ENCODE measurements at regions not wholly inside any gene's neighbourhood (a gene's known extent, or its start where the extent isn't known, plus 50 kb on each side); places are given as distances from the start of the nearest gene placed in this dataset.

- H3K9me3 ChIP-seq (ENCODE audit: control insufficient read depth in 3 of 3, low read length in 3 of 3), result no peaks in the 10 kb centered on the region
- H3K27me3 ChIP-seq (ENCODE audit: control insufficient read depth in 3 of 3, insufficient read depth in 3 of 3, low read length in 3 of 3), result no peaks in the 10 kb centered on the region
- no peaks in the 10 kb centered on the region for H3K4me1 ChIP-seq (ENCODE audit: control insufficient read depth in 3 of 3, insufficient read depth in 3 of 3, low read length in 3 of 3)
- H3K4me3 ChIP-seq (ENCODE audit: low read length in 3 of 3), result no peak overlapping the region
- no peaks in the 10 kb centered on the region for H3K36me3 ChIP-seq (ENCODE audit: control insufficient read depth in 3 of 3, insufficient read depth in 3 of 3, low read length in 3 of 3)
- no peak overlapping the region for H3K9ac ChIP-seq (ENCODE audit: low read depth in 1 of 3, low read length in 3 of 3)
- no peak overlapping the region for H3K27ac ChIP-seq (ENCODE audit: low read depth, low read length)
These were observed 239.4 kb downstream of the C12orf75 start for GRCh38 chr12:105569886-105570285.

- no peaks in the 10 kb centered on the region for H3K9me3 ChIP-seq (ENCODE audit: control insufficient read depth in 3 of 3, low read length in 3 of 3)
- no peaks in the 10 kb centered on the region for H3K27me3 ChIP-seq (ENCODE audit: control insufficient read depth in 3 of 3, insufficient read depth in 3 of 3, low read length in 3 of 3)
- no peak overlapping the region for H3K27ac ChIP-seq (ENCODE audit: low read depth, low read length)
- H3K4me3 ChIP-seq (ENCODE audit: low read length in 3 of 3), result no peak overlapping the region
- H3K9ac ChIP-seq (ENCODE audit: low read depth in 1 of 3, low read length in 3 of 3), result no peak overlapping the region
- no peaks in the 10 kb centered on the region for H3K4me1 ChIP-seq (ENCODE audit: control insufficient read depth in 3 of 3, insufficient read depth in 3 of 3, low read length in 3 of 3)
- no peaks in the 10 kb centered on the region for H3K36me3 ChIP-seq (ENCODE audit: control insufficient read depth in 3 of 3, insufficient read depth in 3 of 3, low read length in 3 of 3)
These were observed 240.5 kb downstream of the C12orf75 start for GRCh38 chr12:105570944-105571343.

GRCh38 chr12:105573574-105573973 is 243.1 kb downstream of the C12orf75 start:
- Histone ChIP-seq H3K9me3 (ENCODE audit: control insufficient read depth in 3 of 3, low read length in 3 of 3) (no peaks in the 10 kb centered on the region), H3K27me3 (ENCODE audit: control insufficient read depth in 3 of 3, insufficient read depth in 3 of 3, low read length in 3 of 3) (no peaks in the 10 kb centered on the region), H3K4me1 (ENCODE audit: control insufficient read depth in 3 of 3, insufficient read depth in 3 of 3, low read length in 3 of 3) (no peaks in the 10 kb centered on the region), H3K9ac (ENCODE audit: low read depth in 1 of 3, low read length in 3 of 3) (no peak overlapping the region), H3K36me3 (ENCODE audit: control insufficient read depth in 3 of 3, insufficient read depth in 3 of 3, low read length in 3 of 3) (no peaks in the 10 kb centered on the region), H3K27ac (ENCODE audit: low read depth, low read length) (no peak overlapping the region), H3K4me3 (ENCODE audit: low read length in 3 of 3) (no peak overlapping the region)

GRCh38 chr12:105574056-105574715 is 243.7 kb downstream of the C12orf75 start:
- H3K4me1 ChIP-seq (ENCODE audit: control insufficient read depth in 3 of 3, insufficient read depth in 3 of 3, low read length in 3 of 3), result no peaks in the 10 kb centered on the region
- H3K4me3 ChIP-seq (ENCODE audit: low read length in 3 of 3), result no peak overlapping the region
- no peak overlapping the region for H3K9ac ChIP-seq (ENCODE audit: low read depth in 1 of 3, low read length in 3 of 3)
- H3K36me3 ChIP-seq (ENCODE audit: control insufficient read depth in 3 of 3, insufficient read depth in 3 of 3, low read length in 3 of 3), result no peaks in the 10 kb centered on the region
- H3K27me3 ChIP-seq (ENCODE audit: control insufficient read depth in 3 of 3, insufficient read depth in 3 of 3, low read length in 3 of 3), result no peaks in the 10 kb centered on the region
- no peaks in the 10 kb centered on the region for H3K9me3 ChIP-seq (ENCODE audit: control insufficient read depth in 3 of 3, low read length in 3 of 3)
- H3K27ac ChIP-seq (ENCODE audit: low read depth, low read length), result no peak overlapping the region

- Histone ChIP-seq H3K4me1 (ENCODE audit: control insufficient read depth in 3 of 3, insufficient read depth in 3 of 3, low read length in 3 of 3) (no peaks in the 10 kb centered on the region), H3K27me3 (ENCODE audit: control insufficient read depth in 3 of 3, insufficient read depth in 3 of 3, low read length in 3 of 3) (no peaks in the 10 kb centered on the region), H3K9me3 (ENCODE audit: control insufficient read depth in 3 of 3, low read length in 3 of 3) (no peaks in the 10 kb centered on the region), H3K9ac (ENCODE audit: low read depth in 1 of 3, low read length in 3 of 3) (no peak overlapping the region), H3K27ac (ENCODE audit: low read depth, low read length) (no peak overlapping the region), H3K36me3 (ENCODE audit: control insufficient read depth in 3 of 3, insufficient read depth in 3 of 3, low read length in 3 of 3) (no peaks in the 10 kb centered on the region), H3K4me3 (ENCODE audit: low read length in 3 of 3) (no peak overlapping the region)
These were observed 244.7 kb downstream of the C12orf75 start for GRCh38 chr12:105575235-105575634.

GRCh38 chr12:105576261-105576660 is 245.8 kb downstream of the C12orf75 start:
- Histone ChIP-seq H3K27ac (ENCODE audit: low read depth, low read length) (no peak overlapping the region), H3K36me3 (ENCODE audit: control insufficient read depth in 3 of 3, insufficient read depth in 3 of 3, low read length in 3 of 3) (no peaks in the 10 kb centered on the region)

GRCh38 chr12:105580821-105581352 is 250.4 kb downstream of the C12orf75 start:
- no peak overlapping the region for H3K27ac ChIP-seq (ENCODE audit: low read depth, low read length)

More at GRCh38 chr12:105576261-105576660, 245.8 kb downstream of the C12orf75 start:
- no peaks in the 10 kb centered on the region for H3K9me3 ChIP-seq (ENCODE audit: control insufficient read depth in 3 of 3, low read length in 3 of 3)
- no peak overlapping the region for H3K4me3 ChIP-seq (ENCODE audit: low read length in 3 of 3)
- H3K4me1 ChIP-seq (ENCODE audit: control insufficient read depth in 3 of 3, insufficient read depth in 3 of 3, low read length in 3 of 3), result no peaks in the 10 kb centered on the region
- no peak overlapping the region for H3K9ac ChIP-seq (ENCODE audit: low read depth in 1 of 3, low read length in 3 of 3)
- H3K27me3 ChIP-seq (ENCODE audit: control insufficient read depth in 3 of 3, insufficient read depth in 3 of 3, low read length in 3 of 3), result no peaks in the 10 kb centered on the region

GRCh38 chr12:105581420-105581819 is 250.9 kb downstream of the C12orf75 start:
- H3K4me3 ChIP-seq (ENCODE audit: low read length in 3 of 3), result no peak overlapping the region
- H3K9ac ChIP-seq (ENCODE audit: low read depth in 1 of 3, low read length in 3 of 3), result no peak overlapping the region
- H3K27me3 ChIP-seq (ENCODE audit: control insufficient read depth in 3 of 3, insufficient read depth in 3 of 3, low read length in 3 of 3), result no peaks in the 10 kb centered on the region
- H3K9me3 ChIP-seq (ENCODE audit: control insufficient read depth in 3 of 3, low read length in 3 of 3), result no peaks in the 10 kb centered on the region
- no peaks in the 10 kb centered on the region for H3K36me3 ChIP-seq (ENCODE audit: control insufficient read depth in 3 of 3, insufficient read depth in 3 of 3, low read length in 3 of 3)
- H3K4me1 ChIP-seq (ENCODE audit: control insufficient read depth in 3 of 3, insufficient read depth in 3 of 3, low read length in 3 of 3), result no peaks in the 10 kb centered on the region
- H3K27ac ChIP-seq (ENCODE audit: low read depth, low read length), result no peak overlapping the region

More at GRCh38 chr12:105580821-105581352, 250.4 kb downstream of the C12orf75 start:
- H3K9ac ChIP-seq (ENCODE audit: low read depth in 1 of 3, low read length in 3 of 3), result no peak overlapping the region
- H3K4me3 ChIP-seq (ENCODE audit: low read length in 3 of 3), result no peak overlapping the region
- no peaks in the 10 kb centered on the region for H3K4me1 ChIP-seq (ENCODE audit: control insufficient read depth in 3 of 3, insufficient read depth in 3 of 3, low read length in 3 of 3)
- H3K27me3 ChIP-seq (ENCODE audit: control insufficient read depth in 3 of 3, insufficient read depth in 3 of 3, low read length in 3 of 3), result no peaks in the 10 kb centered on the region
- H3K36me3 ChIP-seq (ENCODE audit: control insufficient read depth in 3 of 3, insufficient read depth in 3 of 3, low read length in 3 of 3), result no peaks in the 10 kb centered on the region
- no peaks in the 10 kb centered on the region for H3K9me3 ChIP-seq (ENCODE audit: control insufficient read depth in 3 of 3, low read length in 3 of 3)

GRCh38 chr12:105585107-105585506 is 254.6 kb downstream of the C12orf75 start:
- H3K27me3 ChIP-seq (ENCODE audit: control insufficient read depth in 3 of 3, insufficient read depth in 3 of 3, low read length in 3 of 3), result no peaks in the 10 kb centered on the region
- no peak overlapping the region for H3K9ac ChIP-seq (ENCODE audit: low read depth in 1 of 3, low read length in 3 of 3)
- H3K27ac ChIP-seq (ENCODE audit: low read depth, low read length), result no peak overlapping the region
- no peaks in the 10 kb centered on the region for H3K4me1 ChIP-seq (ENCODE audit: control insufficient read depth in 3 of 3, insufficient read depth in 3 of 3, low read length in 3 of 3)
- no peaks in the 10 kb centered on the region for H3K9me3 ChIP-seq (ENCODE audit: control insufficient read depth in 3 of 3, low read length in 3 of 3)
- H3K4me3 ChIP-seq (ENCODE audit: low read length in 3 of 3), result no peak overlapping the region
- no peaks in the 10 kb centered on the region for H3K36me3 ChIP-seq (ENCODE audit: control insufficient read depth in 3 of 3, insufficient read depth in 3 of 3, low read length in 3 of 3)

GRCh38 chr12:105587237-105587636 is 256.7 kb downstream of the C12orf75 start:
- no peaks in the 10 kb centered on the region for H3K36me3 ChIP-seq (ENCODE audit: control insufficient read depth in 3 of 3, insufficient read depth in 3 of 3, low read length in 3 of 3)
- no peaks in the 10 kb centered on the region for H3K9me3 ChIP-seq (ENCODE audit: control insufficient read depth in 3 of 3, low read length in 3 of 3)
- peak overlapping the region; percentile 20 for H3K27ac ChIP-seq (ENCODE audit: low read depth, low read length)
- no peak overlapping the region for H3K4me3 ChIP-seq (ENCODE audit: low read length in 3 of 3)
- no peaks in the 10 kb centered on the region for H3K4me1 ChIP-seq (ENCODE audit: control insufficient read depth in 3 of 3, insufficient read depth in 3 of 3, low read length in 3 of 3)
- H3K27me3 ChIP-seq (ENCODE audit: control insufficient read depth in 3 of 3, insufficient read depth in 3 of 3, low read length in 3 of 3), result no peaks in the 10 kb centered on the region
- no peak overlapping the region for H3K9ac ChIP-seq (ENCODE audit: low read depth in 1 of 3, low read length in 3 of 3)
